Prostate gland (tissue), 2 donors: ENCODE measurements at regions not wholly inside any gene's neighbourhood (a gene's known extent, or its start where the extent isn't known, plus 50 kb on each side); places are given as distances from the start of the nearest gene placed in this dataset.

Source experiments
- CTCF ChIP-seq, 4 experiments: fragments of 200-600 bp in 2 of 4; fragments of 450-650 bp in 2 of 4; sonication (generic) in 2 of 4; IDR thresholded peaks; 1 replicate in 3 of 4; 2 replicates in 1 of 4; pipeline ENCODE4 v1.5.1; 2016 to 2019; ENCODE audit warnings: antibody characterized with exemption in 4 of 4, mild to moderate bottlenecking in 2 of 4, moderate library complexity in 2 of 4
- POLR2A ChIP-seq: fragments of 450-650 bp; IDR thresholded peaks from one replicate; pipeline ENCODE4 v1.6.1; 2016; ENCODE audit warnings: antibody characterized with exemption, mild to moderate bottlenecking

DNA sequence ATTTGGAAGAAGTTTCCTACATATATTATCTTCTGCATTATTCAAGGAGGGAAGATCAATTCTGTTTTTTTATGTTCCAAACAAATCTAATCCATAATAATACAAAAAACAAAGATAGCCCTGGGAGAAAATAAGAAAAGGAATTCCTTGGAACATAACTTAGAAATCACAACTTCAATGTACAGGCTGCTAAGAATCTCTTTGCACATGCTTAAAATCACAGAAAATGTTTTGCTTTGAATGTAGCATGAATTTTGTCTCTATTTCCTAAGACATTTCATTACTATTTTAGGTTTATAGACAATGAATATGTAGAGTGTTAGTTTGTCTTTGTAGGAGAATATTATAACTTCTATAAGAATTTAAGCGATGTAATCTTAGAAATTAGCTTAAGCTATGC is 700.1 kb downstream of the RNF144B start:
- TF ChIP-seq POLR2A: no peak
- no peak for TF ChIP-seq CTCF (IDR thresholded peaks at IDR 0.05)
